K562 (cell line): ENCODE measurements at regions not wholly inside any gene's neighbourhood (a gene's known extent, or its start where the extent isn't known, plus 50 kb on each side); places are given as distances from the start of the nearest gene placed in this dataset.

Experiments used
- CBX3 ChIP-seq, 2 experiments: IDR thresholded peaks; 1 replicate in 1 of 2; 2 replicates in 1 of 2; pipeline ENCODE4 v1.6.1; 2012; ENCODE audit warnings: inconsistent platforms in 2 of 2, low read length in 2 of 2, borderline replicate concordance in 1 of 2, control low read depth in 1 of 2
- DEAF1 ChIP-seq: fragments of 450-650 bp; formaldehyde crosslinking; IDR thresholded peaks from 2 replicates; pipeline ENCODE4 v1.4.0; 2020; ENCODE audit warnings: mild to moderate bottlenecking, moderate library complexity
- MEF2D ChIP-seq: conservative IDR thresholded peaks from 2 replicates; pipeline ENCODE4 v1.6.1; 2016; ENCODE audit warnings: low read depth, missing genetic modification characterization, missing compliant biosample characterization

- TF ChIP-seq MEF2D (tag) (no peak), DEAF1 (CRISPR knock-in tag) (no peak), CBX3 (IDR thresholded peaks at IDR 0.05; ENCODE audit: borderline replicate concordance in 1 of 2, low read length in 2 of 2) (no peak)
Observed at GRCh38 chr10:77692782-77693181, 55.2 kb upstream of the KCNMA1 start.
